Body of pancreas (tissue), 4 donors: ENCODE measurements at regions not wholly inside any gene's neighbourhood (a gene's known extent, or its start where the extent isn't known, plus 50 kb on each side); places are given as distances from the start of the nearest gene placed in this dataset.

Experiments
- ATAC-seq: fragments of 150-250 bp; one replicate; pipeline ENCODE4 v1.9.1; 2016
- DNase-seq, 4 donors: peaks; one replicate each; pipeline ENCODE4 v3.0.0-alpha.2; 2019
- H3K27ac ChIP-seq, 4 donors: fragments of 200-600 bp; sonication (generic); 1 replicate in 3 of 4; 2 replicates in 1 of 4; pipeline versions ENCODE4 v1.5.1 to v1.6.1; 2016 to 2019; ENCODE audit warnings: mild to moderate bottlenecking in 1 of 4, mixed read lengths in 1 of 4, moderate library complexity in 1 of 4
- H3K27me3 ChIP-seq, 2 donors: fragments of 200-600 bp; sonication (generic); one replicate each; pipeline ENCODE4 v1.6.0; 2016; ENCODE audit warnings: mild to moderate bottlenecking in 1 of 2
- H3K36me3 ChIP-seq, 2 donors: fragments of 200-600 bp; sonication (generic); replicated peaks in 1 of 2; 2 replicates each; pipeline ENCODE4 v1.5.1; 2016; ENCODE audit warnings: low read depth in 2 of 2; ENCODE audit not compliant: insufficient read depth in 1 of 2
- H3K4me1 ChIP-seq: fragments of 200-600 bp; sonication (generic); one replicate; pipeline ENCODE4 v1.6.0; 2016
- H3K4me3 ChIP-seq, 2 donors: fragments of 200-600 bp; sonication (generic); 1 replicate in 1 of 2; 2 replicates in 1 of 2; pipeline ENCODE4 v1.5.1; 2016 to 2019
- H3K9me3 ChIP-seq, 3 donors: fragments of 200-600 bp; sonication (generic); 1 replicate in 2 of 3; 2 replicates in 1 of 3; pipeline ENCODE4 v1.5.1; 2016
- CTCF ChIP-seq, 7 experiments: fragments of 450-650 bp in 4 of 7; fragments of 200-600 bp in 3 of 7; sonication (generic) in 3 of 7; IDR thresholded peaks; one replicate each; pipeline ENCODE4 v1.5.1; 2016 to 2019; ENCODE audit warnings: antibody characterized with exemption in 7 of 7
- POLR2A ChIP-seq, 3 donors: fragments of 450-650 bp; IDR thresholded peaks; one replicate each; pipeline ENCODE4 v1.6.1; 2016; ENCODE audit warnings: antibody characterized with exemption in 3 of 3, mild to moderate bottlenecking in 2 of 3
- WGBS, 2 donors: methylation state at CpG; one replicate each; pipeline ENCODE4 v1.1.5; 2017; 5-methylcytosine and 5-hydroxymethylcytosine counted together
- intact Hi-C: fragments of 100-400 bp; cut with DNase I; formaldehyde crosslinking; loops from one replicate; pipeline ENCODE4 v1.15.1; 2023

GRCh38 chr2:5042666-5043440, 649.3 kb upstream of the SOX11 start:
- H3K4me3 ChIP-seq: no peak overlapping the region
- no peak overlapping the region for H3K27ac ChIP-seq
- intact Hi-C loops: no loop called here
- H3K4me1 ChIP-seq: no peaks in the 10 kb centered on the region
- WGBS, 2 donors: 70 to 79% methylated on average over 4 of the region's 4 CpGs
- no peak for DNase-seq
- no peaks in the 10 kb centered on the region for H3K36me3 ChIP-seq
- ATAC-seq: no peak
- no peaks in the 10 kb centered on the region for H3K27me3 ChIP-seq
- TF ChIP-seq CTCF (IDR thresholded peaks at IDR 0.05) (no peak), POLR2A (IDR thresholded peaks at IDR 0.05) (no peak)
- no peaks in the 10 kb centered on the region for H3K9me3 ChIP-seq

GRCh38 chr2:5051300-5051699, 640.9 kb upstream of the SOX11 start:
- ATAC-seq (no peak), DNase-seq (no peak)
- intact Hi-C loops: no loop called here

GRCh38 chr2:5052905-5053304, 639.3 kb upstream of the SOX11 start:
- no peaks in the 10 kb centered on the region for H3K4me1 ChIP-seq
- no peaks in the 10 kb centered on the region for H3K36me3 ChIP-seq
- no peaks in the 10 kb centered on the region for H3K9me3 ChIP-seq
- no peak for TF ChIP-seq CTCF (IDR thresholded peaks at IDR 0.05)
- TF ChIP-seq POLR2A (IDR thresholded peaks at IDR 0.05): no peak
- WGBS, 2 donors: 68 to 74% methylated on average over 7 of the region's 7 CpGs
- no peak overlapping the region for H3K27ac ChIP-seq
- intact Hi-C loops: no loop called here
- H3K4me3 ChIP-seq: no peak overlapping the region
- ATAC-seq (no peak), DNase-seq (no peak)
- no peaks in the 10 kb centered on the region for H3K27me3 ChIP-seq

More at GRCh38 chr2:5051300-5051699, 640.9 kb upstream of the SOX11 start:
- TF ChIP-seq POLR2A (IDR thresholded peaks at IDR 0.05): no peak
- no peak for TF ChIP-seq CTCF (IDR thresholded peaks at IDR 0.05)
- 48 to 62% methylated on average over 2 of the region's 2 CpGs for WGBS, 2 donors
- no peak overlapping the region for H3K4me3 ChIP-seq
- no peaks in the 10 kb centered on the region for H3K27me3 ChIP-seq
- no peaks in the 10 kb centered on the region for H3K36me3 ChIP-seq
- H3K4me1 ChIP-seq: no peaks in the 10 kb centered on the region
- no peaks in the 10 kb centered on the region for H3K9me3 ChIP-seq
- no peak overlapping the region for H3K27ac ChIP-seq

- no peaks in the 10 kb centered on the region for H3K36me3 ChIP-seq
- DNase-seq (no peak), ATAC-seq (no peak)
- no peak overlapping the region for H3K27ac ChIP-seq
- no peak for TF ChIP-seq POLR2A (IDR thresholded peaks at IDR 0.05)
- no peak for TF ChIP-seq CTCF (IDR thresholded peaks at IDR 0.05)
- H3K9me3 ChIP-seq: no peaks in the 10 kb centered on the region
- no peaks in the 10 kb centered on the region for H3K4me1 ChIP-seq
- intact Hi-C loops: no loop called here
- H3K4me3 ChIP-seq: no peak overlapping the region
- 31 to 40% methylated on average over 6 of the region's 6 CpGs for WGBS, 2 donors
- H3K27me3 ChIP-seq: no peaks in the 10 kb centered on the region
These were observed 634.3 kb upstream of the SOX11 start for GRCh38 chr2:5057891-5058351.

GRCh38 chr2:5060956-5061355, 631.2 kb upstream of the SOX11 start:
- 83 to 90% methylated on average over 1 of the region's 1 CpG for WGBS, 2 donors
- ATAC-seq (no peak), DNase-seq (no peak)
- Histone ChIP-seq H3K27me3 (no peaks in the 10 kb centered on the region), H3K27ac (no peak overlapping the region), H3K9me3 (no peaks in the 10 kb centered on the region), H3K4me1 (no peaks in the 10 kb centered on the region), H3K36me3 (no peaks in the 10 kb centered on the region), H3K4me3 (no peak overlapping the region)
- TF ChIP-seq POLR2A (IDR thresholded peaks at IDR 0.05) (no peak), CTCF (IDR thresholded peaks at IDR 0.05) (no peak)
- intact Hi-C loops: no loop called here
